Osteoblast (primary cell): ENCODE measurements at regions not wholly inside any gene's neighbourhood (a gene's known extent, or its start where the extent isn't known, plus 50 kb on each side); places are given as distances from the start of the nearest gene placed in this dataset.

Experiments
- DNase-seq: peaks from one replicate; pipeline ENCODE4 v3.0.0; 2011; ENCODE audit warnings: low spot score, mixed read lengths; ENCODE audit not compliant: insufficient read length; ENCODE audit errors: missing footprints
- H2AFZ ChIP-seq: 2 replicates; pipeline ENCODE4 v1.6.0; 2011; ENCODE audit warnings: mild to moderate bottlenecking, low read length
- H3K27ac ChIP-seq: 2 replicates; pipeline ENCODE4 v1.5.1; 2011; ENCODE audit warnings: mild to moderate bottlenecking, low read depth, low read length, moderate library complexity
- H3K27me3 ChIP-seq: 2 replicates; pipeline ENCODE4 v1.6.0; 2012; ENCODE audit warnings: mild to moderate bottlenecking, control low read depth, inconsistent platforms, low read length, moderate library complexity; ENCODE audit not compliant: insufficient read depth
- H3K36me3 ChIP-seq: 2 replicates; pipeline ENCODE4 v1.5.1; 2011; ENCODE audit warnings: mild to moderate bottlenecking, low read length, control low read depth, moderate library complexity; ENCODE audit not compliant: insufficient read depth
- H3K4me1 ChIP-seq: 2 replicates; pipeline ENCODE4 v1.5.1; 2011; ENCODE audit warnings: mild to moderate bottlenecking, low read length, control low read depth, moderate library complexity; ENCODE audit not compliant: insufficient read depth
- H3K4me2 ChIP-seq: 2 replicates; pipeline ENCODE4 v1.6.0; 2011; ENCODE audit warnings: mild to moderate bottlenecking, low read length; ENCODE audit not compliant: insufficient read depth
- H3K4me3 ChIP-seq: fragments of 200-600 bp; sonication (generic); 3 replicates; pipeline ENCODE4 v1.5.1; 2012; ENCODE audit warnings: mild to moderate bottlenecking, low read length, inconsistent platforms; ENCODE audit not compliant: insufficient read depth
- H3K79me2 ChIP-seq: 2 replicates; pipeline ENCODE4 v1.6.0; 2012; ENCODE audit warnings: mild to moderate bottlenecking, low read length, control low read depth, inconsistent platforms; ENCODE audit not compliant: insufficient read depth
- H3K9me3 ChIP-seq: 2 replicates; pipeline ENCODE4 v1.5.1; 2011; ENCODE audit warnings: low read depth, low read length, control low read depth
- H4K20me1 ChIP-seq: 2 replicates; pipeline ENCODE4 v1.6.0; 2012; ENCODE audit warnings: mild to moderate bottlenecking, low read length, control low read depth; ENCODE audit not compliant: insufficient read depth
- TF ChIP-seq, protein P1 (sequence below): IDR thresholded peaks from 2 replicates; pipeline ENCODE4 v1.5.1; 2011; ENCODE audit warnings: mild to moderate bottlenecking, low read depth, low read length, moderate library complexity; ENCODE audit errors: extremely low read depth

GRCh38 chr4:119715490-119716445 is 87.2 kb upstream of the PDE5A start:
- Histone ChIP-seq H4K20me1 (no peaks in the 10 kb centered on the region), H3K9me3 (no peaks in the 10 kb centered on the region), H3K27ac (no peak overlapping the region), H3K4me1 (no peaks in the 10 kb centered on the region), H3K79me2 (no peaks in the 10 kb centered on the region), H2AFZ (no peak overlapping the region), H3K4me2 (no peak overlapping the region), H3K4me3 (no peak overlapping the region), H3K36me3 (no peaks in the 10 kb centered on the region), H3K27me3 (no peaks in the 10 kb centered on the region)
- DNase-seq = no peak
- TF ChIP-seq, protein P1, sequence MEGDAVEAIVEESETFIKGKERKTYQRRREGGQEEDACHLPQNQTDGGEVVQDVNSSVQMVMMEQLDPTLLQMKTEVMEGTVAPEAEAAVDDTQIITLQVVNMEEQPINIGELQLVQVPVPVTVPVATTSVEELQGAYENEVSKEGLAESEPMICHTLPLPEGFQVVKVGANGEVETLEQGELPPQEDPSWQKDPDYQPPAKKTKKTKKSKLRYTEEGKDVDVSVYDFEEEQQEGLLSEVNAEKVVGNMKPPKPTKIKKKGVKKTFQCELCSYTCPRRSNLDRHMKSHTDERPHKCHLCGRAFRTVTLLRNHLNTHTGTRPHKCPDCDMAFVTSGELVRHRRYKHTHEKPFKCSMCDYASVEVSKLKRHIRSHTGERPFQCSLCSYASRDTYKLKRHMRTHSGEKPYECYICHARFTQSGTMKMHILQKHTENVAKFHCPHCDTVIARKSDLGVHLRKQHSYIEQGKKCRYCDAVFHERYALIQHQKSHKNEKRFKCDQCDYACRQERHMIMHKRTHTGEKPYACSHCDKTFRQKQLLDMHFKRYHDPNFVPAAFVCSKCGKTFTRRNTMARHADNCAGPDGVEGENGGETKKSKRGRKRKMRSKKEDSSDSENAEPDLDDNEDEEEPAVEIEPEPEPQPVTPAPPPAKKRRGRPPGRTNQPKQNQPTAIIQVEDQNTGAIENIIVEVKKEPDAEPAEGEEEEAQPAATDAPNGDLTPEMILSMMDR = no peak

- TF ChIP-seq, protein P1 = no peak
- Histone ChIP-seq H3K36me3 (no peaks in the 10 kb centered on the region), H2AFZ (no peak overlapping the region), H3K27ac (no peak overlapping the region), H3K4me3 (no peak overlapping the region), H3K79me2 (no peaks in the 10 kb centered on the region), H3K4me2 (no peak overlapping the region), H3K4me1 (no peaks in the 10 kb centered on the region), H3K9me3 (no peaks in the 10 kb centered on the region), H4K20me1 (no peaks in the 10 kb centered on the region), H3K27me3 (no peaks in the 10 kb centered on the region)
- no peak for DNase-seq
Observed at GRCh38 chr4:119709418-119709817, 80.8 kb upstream of the PDE5A start.

- Histone ChIP-seq H3K4me1 (no peaks in the 10 kb centered on the region), H2AFZ (no peak overlapping the region), H4K20me1 (no peaks in the 10 kb centered on the region), H3K4me3 (no peak overlapping the region), H3K27ac (no peak overlapping the region), H3K4me2 (no peak overlapping the region), H3K36me3 (no peaks in the 10 kb centered on the region), H3K9me3 (no peaks in the 10 kb centered on the region), H3K27me3 (no peaks in the 10 kb centered on the region), H3K79me2 (no peaks in the 10 kb centered on the region)
- DNase-seq = no peak
- TF ChIP-seq, protein P1 = no peak
Observed at GRCh38 chr4:119707336-119707735, 78.7 kb upstream of the PDE5A start.

- no peaks in the 10 kb centered on the region for H3K4me1 ChIP-seq
- H3K4me3 ChIP-seq = no peak overlapping the region
- TF ChIP-seq, protein P1 = no peak
- DNase-seq = no peak
- H3K27me3 ChIP-seq = no peaks in the 10 kb centered on the region
- no peak overlapping the region for H3K27ac ChIP-seq
- H3K9me3 ChIP-seq = no peaks in the 10 kb centered on the region
- H3K79me2 ChIP-seq = no peaks in the 10 kb centered on the region
- no peak overlapping the region for H2AFZ ChIP-seq
- no peaks in the 10 kb centered on the region for H3K36me3 ChIP-seq
- no peak overlapping the region for H3K4me2 ChIP-seq
- H4K20me1 ChIP-seq = no peaks in the 10 kb centered on the region
Observed at GRCh38 chr4:119706804-119707203, 78.2 kb upstream of the PDE5A start.
